PC-9 (cell line): ENCODE measurements at regions not wholly inside any gene's neighbourhood (a gene's known extent, or its start where the extent isn't known, plus 50 kb on each side); places are given as distances from the start of the nearest gene placed in this dataset.

Experiments used
- BruUV-seq: library from RNA; stranded (reverse); fragments of 400-500 nt; replicated peaks from 2 replicates; lab custom pipeline; 2021; lab: Mats Ljungman, UMichigan
- CTCF ChIA-PET: fragments of 300-600 bp; sonication (Branson Sonifier 250); formaldehyde crosslinking; loops from one replicate; lab custom pipeline; 2022; ENCODE audit warnings: antibody characterized with exemption; lab: Charles Lee
- POLR2A ChIA-PET: fragments of 300-600 bp; sonication (Branson Sonifier 250); formaldehyde crosslinking; loops from one replicate; lab custom pipeline; 2022; ENCODE audit warnings: antibody characterized with exemption; ENCODE audit not compliant: unreplicated experiment; lab: Charles Lee
- DNase-seq, 2 experiments: peaks; one replicate each; pipeline versions ENCODE4 v3.0.0 to v3.0.0-alpha.2; 2015 to 2022; ENCODE audit warnings: mixed read lengths in 1 of 2
- H2AFZ ChIP-seq: fragments of 200-600 bp; sonication (generic); 2 replicates; pipeline ENCODE4 v1.8.1; 2017; ENCODE audit warnings: antibody characterized with exemption
- H3F3A ChIP-seq: fragments of 200-600 bp; sonication (generic); 2 replicates; pipeline ENCODE4 v1.8.1; 2017; ENCODE audit warnings: antibody characterized with exemption, mild to moderate bottlenecking, low read depth; ENCODE audit not compliant: insufficient read depth
- H3K27ac ChIP-seq: fragments of 200-600 bp; sonication (generic); 2 replicates; pipeline ENCODE4 v1.6.1; 2016; ENCODE audit warnings: mixed run types
- H3K27me3 ChIP-seq: fragments of 200-600 bp; sonication (generic); 2 replicates; pipeline ENCODE4 v1.6.1; 2016; ENCODE audit warnings: low read depth, mixed run types; ENCODE audit not compliant: insufficient read depth
- H3K36me3 ChIP-seq: fragments of 200-600 bp; sonication (generic); 2 replicates; pipeline ENCODE4 v1.6.1; 2016; ENCODE audit warnings: low read depth, mixed run types
- H3K4me1 ChIP-seq: fragments of 200-600 bp; sonication (generic); replicated peaks from 2 replicates; pipeline ENCODE4 v1.6.1; 2016; ENCODE audit warnings: mixed run types; ENCODE audit not compliant: insufficient read depth
- H3K4me2 ChIP-seq: fragments of 200-600 bp; sonication (generic); 2 replicates; pipeline ENCODE4 v1.6.1; 2017; ENCODE audit warnings: mixed run types
- H3K4me3 ChIP-seq: fragments of 200-600 bp; sonication (generic); 2 replicates; pipeline ENCODE4 v1.6.1; 2016; ENCODE audit warnings: mixed run types
- H3K79me2 ChIP-seq: fragments of 200-600 bp; sonication (generic); 2 replicates; pipeline ENCODE4 v1.6.1; 2017; ENCODE audit warnings: low read depth, mixed run types
- H3K9me2 ChIP-seq: fragments of 200-600 bp; sonication (generic); 2 replicates; pipeline ENCODE4 v1.8.1; 2017; ENCODE audit warnings: mild to moderate bottlenecking; ENCODE audit not compliant: insufficient read depth
- H3K9me3 ChIP-seq: fragments of 200-600 bp; sonication (generic); 2 replicates; pipeline ENCODE4 v1.8.1; 2016; ENCODE audit warnings: low read depth; ENCODE audit not compliant: insufficient read depth
- H4K20me1 ChIP-seq: fragments of 200-600 bp; sonication (generic); 2 replicates; pipeline ENCODE4 v1.8.1; 2017; ENCODE audit not compliant: insufficient read depth
- CTCF ChIP-seq: fragments of 200-600 bp; sonication (generic); conservative IDR thresholded peaks from 2 replicates; pipeline ENCODE4 v1.6.1; 2017; ENCODE audit warnings: mixed run types, antibody characterized with exemption, mild to moderate bottlenecking, moderate library complexity
- EZH2 ChIP-seq: fragments of 200-600 bp; sonication (generic); IDR thresholded peaks from 2 replicates; pipeline ENCODE4 v1.8.0; 2017; ENCODE audit warnings: antibody characterized with exemption, low read depth
- intact Hi-C: fragments of 100-400 bp; cut with micrococcal nuclease; formaldehyde crosslinking; loops from one replicate; pipeline ENCODE4 v1.10.0; 2022; ENCODE audit not compliant: unreplicated experiment

- ChIA-PET CTCF (no interaction called here), POLR2A (interaction anchor here (0.6 kb wide), 1 partner anchor 417 kb away, joined by 14 read pairs; no protein-coding TSS in a partner anchor)
- Histone ChIP-seq H3K4me3 (no peak overlapping the region), H3K4me1 (0 out of 2 replicates have a peak, but pooled peaks cover 4% of the 10 kb centered on the region), H4K20me1 (no peaks in the 10 kb centered on the region), H3K9me3 (no peaks in the 10 kb centered on the region), H3K27ac (no peak overlapping the region), H3K36me3 (no peaks in the 10 kb centered on the region), H2AFZ (no peak overlapping the region), H3K4me2 (peak overlapping the region; percentile 13; the same call in 1 of the 2 replicates), H3K9me2 (no peaks in the 10 kb centered on the region), H3F3A (no peaks in the 10 kb centered on the region), H3K27me3 (no peaks in the 10 kb centered on the region), H3K79me2 (no peaks in the 10 kb centered on the region)
- BruUV-seq = no TSS peak
- peak; percentile 42 to 53 for DNase-seq
- no peak for TF ChIP-seq CTCF
- no peak for TF ChIP-seq EZH2
- intact Hi-C loops = no loop called here
Observed at GRCh38 chr13:40503966-40504591, 162.4 kb downstream of the FOXO1 start.

GRCh38 chr13:40504641-40505040 lies 161.8 kb downstream of the FOXO1 start:
- H3K4me3 ChIP-seq = no peak overlapping the region
- H3F3A ChIP-seq = no peaks in the 10 kb centered on the region
- H3K79me2 ChIP-seq = no peaks in the 10 kb centered on the region
- H3K36me3 ChIP-seq = no peaks in the 10 kb centered on the region
- H3K27me3 ChIP-seq = no peaks in the 10 kb centered on the region
- no peak overlapping the region for H2AFZ ChIP-seq
- no peak for TF ChIP-seq EZH2
- TF ChIP-seq CTCF = no peak
- H3K27ac ChIP-seq = no peak overlapping the region
- 0 out of 2 replicates have a peak, but pooled peaks cover 4% of the 10 kb centered on the region for H3K4me1 ChIP-seq
- H3K9me3 ChIP-seq = no peaks in the 10 kb centered on the region
- DNase-seq = no peak
- POLR2A ChIA-PET = no interaction called here
- peak overlapping the region; percentile 13; the same call in 1 of the 2 replicates for H3K4me2 ChIP-seq
- H3K9me2 ChIP-seq = no peaks in the 10 kb centered on the region
- no TSS peak for BruUV-seq
- no peaks in the 10 kb centered on the region for H4K20me1 ChIP-seq
- CTCF ChIA-PET = no interaction called here
- intact Hi-C loops = no loop called here

- ChIA-PET CTCF (no interaction called here), POLR2A (no interaction called here)
- H3K27me3 ChIP-seq = no peaks in the 10 kb centered on the region
- no peak for DNase-seq
- H2AFZ ChIP-seq = no peak overlapping the region
- H3K36me3 ChIP-seq = no peaks in the 10 kb centered on the region
- H3K4me2 ChIP-seq = no peak overlapping the region
- H3K27ac ChIP-seq = no peak overlapping the region
- no peak overlapping the region for H3K4me3 ChIP-seq
- H3K9me3 ChIP-seq = no peaks in the 10 kb centered on the region
- TF ChIP-seq EZH2 = no peak
- TF ChIP-seq CTCF = no peak
- no peaks in the 10 kb centered on the region for H3K79me2 ChIP-seq
- H3K9me2 ChIP-seq = no peaks in the 10 kb centered on the region
- intact Hi-C loops = no loop called here
- no peaks in the 10 kb centered on the region for H4K20me1 ChIP-seq
- 0 out of 2 replicates have a peak, but pooled peaks cover 4% of the 10 kb centered on the region for H3K4me1 ChIP-seq
- H3F3A ChIP-seq = no peaks in the 10 kb centered on the region
- BruUV-seq = no TSS peak
Observed at GRCh38 chr13:40505196-40505595, 161.2 kb downstream of the FOXO1 start.
